ENCODE measurements at regions not wholly inside any gene's neighbourhood (a gene's known extent, or its start where the extent isn't known, plus 50 kb on each side); places are given as distances from the start of the nearest gene placed in this dataset.
A peak's percentile ranks its signal among the peaks of the same experiment; 100 is the strongest.

DNA sequence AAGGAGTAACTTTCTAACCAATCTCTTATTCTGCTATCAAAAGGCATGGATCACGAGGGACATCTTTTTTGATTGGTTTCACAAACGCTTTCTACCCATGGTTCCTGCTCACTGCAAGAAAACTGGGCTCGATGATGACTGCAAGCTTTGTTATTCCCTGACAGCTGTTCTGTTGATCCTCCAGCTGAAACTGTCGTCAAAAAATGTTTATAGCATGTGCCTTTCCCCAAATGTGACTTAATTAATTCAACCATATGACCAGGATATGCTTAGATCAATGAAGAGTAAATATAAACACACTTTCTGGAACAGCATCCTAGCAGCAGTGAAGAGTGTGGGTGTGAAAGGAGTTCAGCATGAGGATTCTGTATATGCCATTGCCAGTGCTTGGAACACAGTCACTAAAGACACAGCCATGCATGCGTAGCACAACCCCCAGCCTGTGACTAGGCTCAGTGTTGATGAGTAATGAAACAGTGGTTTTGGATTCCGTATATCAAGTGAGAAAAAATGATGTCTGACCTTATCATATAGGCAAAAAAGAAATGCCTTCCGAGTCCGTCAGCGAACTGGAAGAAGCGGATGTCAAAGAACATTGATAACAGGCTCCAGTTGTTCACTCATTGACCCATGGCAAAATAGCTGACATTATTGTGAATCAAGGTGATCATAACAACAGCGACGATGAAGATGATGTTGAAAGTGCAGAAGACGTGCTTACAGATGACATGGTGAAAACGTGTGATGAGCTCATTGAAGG, 347.4 kb downstream of the FGF9 start:
- no peak for DNase-seq

DNA sequence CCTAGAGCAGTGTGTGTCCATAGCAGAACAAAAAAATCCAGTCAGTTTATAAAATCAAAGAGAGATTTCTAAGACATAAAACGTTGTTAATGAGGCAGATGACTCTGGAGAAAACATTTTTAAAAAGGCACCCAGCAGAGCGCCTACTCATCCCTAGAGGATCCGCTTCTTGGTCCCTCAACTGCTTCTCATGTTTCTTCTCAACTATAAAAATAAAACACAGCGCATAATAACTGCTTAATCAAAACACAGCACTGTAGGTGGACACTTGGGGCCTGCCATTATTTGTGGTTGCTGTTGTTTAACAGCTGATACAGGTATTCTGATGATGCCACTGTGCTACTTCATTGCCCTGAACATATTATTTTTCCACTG, 347.9 kb downstream of the FGF9 start:
- DNase-seq: no peak

DNA sequence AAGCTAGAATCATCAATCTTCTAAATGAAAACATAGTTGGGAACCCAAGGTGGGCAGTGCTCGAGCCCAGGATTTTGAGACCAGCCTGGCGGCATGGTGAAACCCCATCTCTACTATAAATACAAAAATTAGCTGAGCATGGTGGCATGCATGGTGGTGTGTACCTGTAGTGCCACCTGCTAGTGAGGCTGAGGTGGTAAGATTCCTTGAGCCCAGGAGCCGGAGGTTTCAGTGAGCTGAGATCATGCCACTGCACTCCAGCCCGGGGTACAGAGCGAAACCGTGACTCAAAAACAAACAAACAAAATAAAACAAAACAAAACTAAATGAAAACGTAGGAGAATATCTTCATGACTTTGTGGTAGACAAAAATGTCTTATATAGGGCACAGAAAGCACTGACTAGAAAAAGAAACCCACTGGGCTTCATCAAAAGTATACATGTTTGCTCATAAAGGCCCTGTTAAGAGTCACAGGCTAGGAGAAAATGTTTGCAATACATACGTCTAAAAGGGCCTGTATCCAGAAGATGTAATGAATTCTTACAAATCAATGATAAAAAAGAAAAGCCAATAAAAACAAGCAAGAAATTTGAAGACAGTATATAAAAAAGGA, 353.6 kb downstream of the FGF9 start:
- no peak for DNase-seq

DNA sequence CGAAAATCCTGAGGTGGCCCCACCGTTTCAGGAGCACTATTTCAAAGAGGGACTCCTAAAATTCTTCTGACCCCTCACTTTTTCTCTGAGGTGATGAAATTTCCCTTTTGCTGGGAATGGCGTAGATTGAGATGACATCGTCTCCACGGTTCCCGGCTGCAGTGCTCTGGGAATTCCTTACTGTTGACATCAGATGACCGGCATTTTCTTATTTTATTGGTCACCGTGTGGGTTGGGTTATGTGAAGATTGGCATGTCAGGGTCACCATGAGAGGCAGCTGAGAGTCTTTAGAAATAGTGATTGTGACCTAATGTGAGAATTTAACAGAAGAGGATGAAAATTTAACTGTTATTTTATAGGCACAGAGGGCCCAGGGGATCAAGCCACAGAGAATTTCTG, 356.7 kb downstream of the FGF9 start:
- no peak for DNase-seq

DNA sequence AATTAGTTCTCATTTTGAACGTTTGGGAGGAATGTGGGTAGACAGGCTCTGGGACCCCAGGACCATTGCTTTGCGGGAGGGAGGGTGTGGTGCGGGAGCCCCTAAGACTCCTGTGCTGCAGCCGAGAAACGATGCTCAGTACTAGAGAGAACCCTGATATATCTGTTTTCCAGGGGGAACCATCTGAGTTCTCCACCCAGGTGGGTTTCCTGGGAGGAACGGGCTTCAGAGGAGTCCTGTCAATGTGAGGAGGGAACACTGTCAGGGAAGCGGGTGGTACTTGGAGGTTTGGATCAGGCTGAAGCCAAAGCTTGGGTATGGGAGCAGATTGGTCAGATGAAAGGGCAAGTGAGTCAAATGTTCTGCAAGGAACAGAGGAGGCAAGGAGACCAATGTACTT, 358.0 kb downstream of the FGF9 start:
- no peak for DNase-seq

DNA sequence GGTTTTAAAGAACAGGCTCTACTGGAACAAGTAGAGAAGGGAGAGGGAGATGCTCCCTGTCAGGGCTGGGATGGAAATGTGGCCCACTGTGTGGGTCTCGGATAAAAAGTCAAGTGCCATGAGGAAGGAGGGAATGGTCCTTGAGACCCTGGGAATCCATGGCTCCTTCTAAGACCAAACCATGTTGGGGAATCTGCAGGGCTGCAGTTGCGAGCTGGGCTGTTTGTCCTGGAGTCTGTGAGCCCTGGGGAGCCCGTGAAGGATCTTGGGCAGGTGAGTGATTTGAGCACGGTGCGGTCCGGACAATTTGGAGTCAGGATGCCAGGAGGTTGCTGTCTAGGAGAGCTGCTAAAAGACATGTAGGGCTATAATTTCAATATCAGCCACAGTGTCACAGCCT, 359.4 kb downstream of the FGF9 start:
- no peak for DNase-seq

DNA sequence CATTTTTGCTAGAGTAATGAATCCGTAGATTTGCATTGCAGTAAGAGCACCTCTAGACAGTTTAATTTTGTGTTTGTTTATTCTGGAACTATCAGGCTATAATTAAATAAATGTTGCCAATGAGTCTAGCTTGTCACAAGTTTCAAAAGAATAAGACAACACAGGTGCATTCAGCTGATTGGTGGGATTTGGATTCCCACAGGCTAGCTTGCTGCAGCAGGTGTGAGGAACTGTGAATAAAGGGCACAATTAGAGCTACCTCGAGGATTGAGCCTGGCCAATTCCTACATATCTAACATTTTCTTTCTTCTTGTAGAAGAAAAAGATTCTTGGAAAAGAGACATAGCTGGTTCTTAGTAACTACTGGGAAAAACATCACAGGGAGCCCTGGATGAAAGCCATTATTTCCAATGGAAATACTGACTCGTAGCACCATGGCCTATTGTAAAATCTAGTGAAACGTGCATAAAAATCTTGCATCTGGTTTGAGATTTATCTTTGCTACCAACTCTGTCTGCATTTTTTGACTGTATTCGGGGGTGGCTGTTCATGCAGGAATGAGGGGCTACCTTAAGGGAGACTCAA, 360.9 kb downstream of the FGF9 start:
- no peak for DNase-seq

DNA sequence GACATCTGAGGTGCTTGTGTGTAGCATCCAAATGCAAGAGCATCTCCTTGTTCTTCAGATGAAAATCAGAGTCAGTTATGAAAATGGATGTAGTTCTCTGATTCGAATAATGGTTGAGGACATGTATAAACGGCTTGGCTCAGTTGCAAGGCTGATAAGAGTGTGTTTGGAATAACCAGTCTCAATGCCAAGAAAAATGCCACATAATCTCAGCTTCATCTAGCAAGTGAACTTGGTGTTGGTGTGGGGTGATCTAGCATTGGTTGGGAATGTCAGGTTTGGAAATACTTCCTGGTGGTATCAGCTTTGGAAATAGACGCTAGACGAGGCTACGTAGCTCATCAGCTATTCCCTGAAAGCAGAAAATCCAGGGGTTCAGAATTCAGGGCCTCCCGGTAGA, 362.0 kb downstream of the FGF9 start:
- DNase-seq: no peak

DNA sequence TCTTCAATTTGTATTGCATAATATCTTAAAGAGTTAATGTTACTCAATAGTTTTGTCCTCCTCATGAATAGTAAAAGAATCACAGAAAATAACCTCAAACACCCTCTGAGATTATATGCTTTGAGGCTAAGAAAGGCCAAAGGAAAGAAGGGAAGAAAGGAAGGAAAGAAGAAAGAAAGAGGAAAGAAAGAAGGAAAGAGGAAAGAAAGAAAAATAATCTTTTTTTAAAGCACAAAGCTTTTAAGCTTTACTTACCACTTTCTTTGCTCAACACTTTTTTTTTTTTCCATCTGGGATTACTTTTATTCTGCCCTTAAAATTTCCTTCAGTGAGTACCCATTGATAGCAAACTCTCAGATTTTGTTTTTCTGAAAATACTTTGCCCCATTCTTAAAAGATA, 369.1 kb downstream of the FGF9 start:
- DNase-seq: no peak

DNA sequence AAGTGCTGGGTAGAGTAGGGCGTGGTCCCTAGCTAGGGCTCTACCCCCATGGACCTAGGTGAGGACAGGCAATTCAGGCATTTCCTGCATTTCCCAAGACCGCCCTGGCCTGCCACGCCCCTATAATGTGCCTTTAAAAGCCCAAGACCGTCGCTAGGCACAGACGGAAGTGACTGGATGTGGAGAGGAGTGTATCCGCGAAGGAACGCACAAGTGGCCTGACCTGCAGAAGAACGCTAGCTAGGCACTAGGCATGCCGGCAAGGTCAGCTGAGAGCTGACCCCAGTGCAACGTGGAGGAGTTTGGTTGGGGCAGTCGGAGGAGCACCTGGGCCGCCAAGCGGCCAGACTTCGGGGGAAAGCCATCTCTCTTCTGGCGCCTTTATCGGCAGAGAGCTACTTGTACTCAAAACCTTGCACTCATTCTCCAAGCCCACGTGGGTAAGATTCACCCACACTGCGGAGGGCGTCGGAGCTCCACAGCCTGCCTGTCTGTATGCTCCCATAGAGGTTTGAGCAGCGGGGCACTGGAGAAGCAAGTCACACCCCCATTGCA, 370.0 kb downstream of the FGF9 start:
- no peak for DNase-seq

DNA sequence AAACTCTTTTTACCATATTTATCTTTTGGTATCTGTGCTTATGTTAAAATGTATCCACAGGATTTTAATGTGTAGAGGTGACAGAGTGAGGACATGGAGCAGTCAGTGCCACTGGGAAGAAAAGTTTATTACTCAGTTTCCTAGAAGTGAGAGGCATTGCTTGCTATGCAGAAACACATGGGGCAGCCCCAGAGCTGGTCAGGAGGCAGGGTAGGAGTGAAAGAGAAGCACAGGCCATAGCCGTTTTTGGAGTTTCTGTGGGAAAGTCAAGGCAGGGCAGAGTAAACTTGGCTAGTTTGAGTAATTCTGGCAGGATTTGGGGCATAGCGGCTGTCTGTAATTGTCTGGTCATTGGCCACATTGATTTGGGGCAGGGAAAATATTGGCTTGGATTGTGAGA, 370.9 kb downstream of the FGF9 start:
- no peak for DNase-seq

DNA sequence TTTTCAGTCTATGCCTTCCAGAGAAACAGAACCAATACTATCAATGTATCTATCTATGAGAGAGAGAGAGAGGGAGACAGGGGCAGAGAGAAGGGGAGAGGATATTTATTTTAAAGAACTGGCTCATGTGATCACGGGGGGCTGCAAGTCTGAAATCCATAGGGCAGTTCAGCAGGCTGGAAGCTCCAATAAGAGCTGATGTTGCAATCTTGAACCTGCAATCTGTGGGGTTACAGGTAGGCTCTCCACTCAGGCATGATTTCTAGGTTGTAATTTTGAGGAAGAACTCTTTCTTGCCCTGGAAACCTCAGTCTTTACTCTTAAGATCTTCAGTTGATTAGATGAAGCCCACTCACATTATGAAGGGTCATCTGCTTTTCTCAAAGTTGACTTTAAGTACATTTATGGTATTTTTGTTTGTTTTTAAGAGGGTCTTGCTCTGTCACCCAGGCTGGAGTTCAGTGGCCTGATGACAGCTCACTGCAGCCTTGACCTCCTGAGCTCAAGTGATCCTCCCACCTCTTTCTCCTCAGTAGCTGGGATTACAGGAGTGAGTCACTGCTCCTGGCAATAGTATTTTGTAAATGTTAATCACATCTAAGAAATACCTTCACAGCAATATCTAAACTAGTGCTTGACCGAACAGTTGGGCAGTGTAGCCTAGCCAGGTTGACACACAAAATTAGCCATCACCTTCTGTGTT, 376.4 kb downstream of the FGF9 start:
- DNase-seq: no peak

DNA sequence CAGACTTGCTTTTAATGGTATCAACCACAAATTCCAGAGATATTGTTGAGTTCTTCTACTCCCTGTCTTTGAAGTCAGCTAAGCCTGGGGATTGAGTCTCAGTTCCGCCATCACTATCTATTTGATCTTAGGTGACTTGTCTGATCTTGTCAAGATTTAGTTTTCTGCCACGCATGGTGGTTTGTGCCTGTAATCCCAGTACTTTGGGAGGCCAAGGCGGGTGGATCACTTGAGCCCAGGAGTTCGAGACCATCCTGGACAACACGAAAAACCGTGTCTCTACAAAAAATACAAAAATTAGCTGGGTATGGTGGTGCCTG, 376.9 kb downstream of the FGF9 start:
- no peak for DNase-seq

DNA sequence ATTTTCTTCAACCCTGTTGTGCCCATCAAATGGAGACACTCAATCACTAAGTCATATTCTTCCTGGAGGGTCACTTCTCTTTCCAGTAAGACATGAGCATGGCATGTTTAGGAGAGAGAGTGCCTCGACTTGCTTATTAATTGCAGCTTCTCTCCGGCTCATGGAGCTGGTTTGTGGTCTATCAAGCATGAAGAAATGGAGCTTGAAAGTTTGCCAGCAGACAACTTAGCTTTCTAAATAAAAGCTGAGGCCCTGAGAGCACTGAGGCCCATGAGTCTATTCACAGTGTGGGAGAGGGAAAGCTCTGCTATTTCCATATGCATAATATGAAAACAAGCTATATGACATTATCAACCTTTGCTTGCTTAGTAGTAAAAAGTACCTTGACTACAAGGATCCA, 378.5 kb downstream of the FGF9 start:
- peak; percentile 29 to 46 for DNase-seq

DNA sequence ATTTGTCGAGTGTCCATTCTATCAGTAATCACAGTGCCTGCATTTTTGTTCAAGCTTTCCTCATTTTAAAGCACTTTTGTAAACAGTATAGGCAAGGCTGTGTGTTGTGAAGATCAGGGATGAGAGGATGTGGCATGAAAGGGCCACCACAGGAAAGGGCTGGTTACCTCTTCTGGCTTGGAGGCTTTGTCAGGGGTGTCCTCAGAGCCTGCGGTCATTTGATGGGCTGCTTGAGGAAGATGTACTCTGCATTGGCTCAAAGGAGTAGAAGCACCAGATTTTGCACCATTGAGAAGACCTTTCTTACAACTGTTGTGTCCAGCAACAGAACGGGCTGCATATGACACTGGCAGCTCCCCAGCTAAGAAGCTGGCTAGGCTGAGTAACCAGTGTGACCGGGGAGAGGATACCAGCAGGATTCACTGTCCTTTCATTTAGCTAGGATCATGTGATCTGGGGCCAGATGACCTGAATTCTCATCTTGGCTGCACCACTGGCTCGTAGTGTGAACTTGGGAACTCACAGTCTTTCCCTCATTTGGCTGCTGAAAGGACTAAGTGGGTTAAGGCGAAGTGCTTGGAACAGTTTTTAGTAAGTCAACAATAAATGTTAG, 380.2 kb downstream of the FGF9 start:
- no peak for DNase-seq

DNA sequence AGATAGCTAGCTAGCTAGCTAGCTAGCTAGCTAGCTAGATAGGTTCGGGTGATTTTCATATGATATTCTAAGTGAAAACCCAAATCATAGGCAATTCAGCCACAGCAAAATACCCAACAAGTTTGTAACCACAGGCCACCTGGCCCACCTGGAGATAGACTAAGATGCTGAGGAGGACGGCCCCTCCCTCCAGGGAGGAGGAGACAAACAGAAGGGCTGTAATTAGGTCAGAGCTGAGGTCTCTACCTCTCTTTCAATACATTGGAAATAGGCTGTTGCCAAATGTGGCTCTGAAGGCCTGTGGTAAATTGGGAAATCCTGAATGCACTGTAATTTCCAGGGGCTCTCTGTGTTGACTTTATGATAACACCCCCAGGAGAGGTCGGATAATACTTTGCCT, 382.2 kb downstream of the FGF9 start:
- DNase-seq: no peak

DNA sequence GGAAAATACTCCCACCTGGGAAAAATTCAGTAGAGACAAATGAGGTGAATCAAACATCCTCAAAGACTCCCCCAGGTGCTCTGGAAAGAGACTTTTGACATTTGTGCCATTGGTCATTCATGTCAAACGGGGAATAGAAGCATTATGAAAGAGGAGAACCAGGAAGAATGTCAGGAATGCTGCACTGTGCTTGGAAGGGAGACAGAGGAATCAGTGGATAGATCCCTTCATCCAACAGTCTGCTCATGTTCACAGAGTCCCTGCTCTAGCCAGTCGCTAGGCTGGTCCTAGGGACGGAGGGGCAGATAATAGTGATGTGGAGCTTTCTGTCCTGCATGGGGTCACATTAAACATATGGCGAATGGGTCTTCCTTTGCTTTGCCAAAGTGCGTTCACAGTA, 384.4 kb downstream of the FGF9 start:
- DNase-seq: no peak

DNA sequence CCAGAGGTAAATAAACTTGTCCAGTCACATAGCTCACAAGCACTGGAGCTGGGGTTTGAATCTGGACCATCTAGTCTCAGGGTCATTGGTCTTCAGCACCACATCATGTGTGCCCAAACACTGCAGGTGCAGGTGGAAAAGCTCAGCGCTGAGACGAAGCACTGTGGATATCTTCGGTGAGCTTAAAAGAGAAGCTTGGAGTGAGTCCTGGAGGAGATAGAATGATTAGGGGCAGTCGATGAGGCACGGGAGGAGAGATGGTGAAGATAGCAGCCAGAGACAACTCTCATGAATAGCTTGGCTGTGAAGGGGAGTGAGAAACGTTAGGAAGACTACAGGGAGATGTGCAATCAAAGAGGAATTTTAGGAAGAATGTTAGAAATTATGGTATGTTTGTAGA, 389.3 kb downstream of the FGF9 start:
- no peak for DNase-seq

DNA sequence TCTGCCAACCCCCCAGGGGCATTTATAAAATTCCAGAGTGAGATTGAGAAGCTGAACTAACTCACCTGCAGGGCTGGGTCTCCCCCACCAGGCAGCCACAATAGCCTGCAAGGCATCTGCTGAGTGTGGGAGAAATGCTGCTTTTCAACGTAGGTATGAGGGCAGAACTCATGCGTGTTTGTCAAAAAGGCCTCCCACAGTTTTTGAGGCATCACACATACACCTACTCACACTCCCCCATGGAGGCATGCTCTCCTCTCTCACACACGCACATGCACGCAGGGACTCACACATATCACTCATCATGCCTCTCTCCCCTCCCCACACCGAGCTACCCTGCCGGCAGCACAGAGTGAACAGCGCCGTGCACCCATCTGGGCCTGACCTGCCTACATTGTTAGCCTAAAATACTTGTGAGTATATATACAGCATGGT, 390.5 kb downstream of the FGF9 start:
- no peak for DNase-seq

DNA sequence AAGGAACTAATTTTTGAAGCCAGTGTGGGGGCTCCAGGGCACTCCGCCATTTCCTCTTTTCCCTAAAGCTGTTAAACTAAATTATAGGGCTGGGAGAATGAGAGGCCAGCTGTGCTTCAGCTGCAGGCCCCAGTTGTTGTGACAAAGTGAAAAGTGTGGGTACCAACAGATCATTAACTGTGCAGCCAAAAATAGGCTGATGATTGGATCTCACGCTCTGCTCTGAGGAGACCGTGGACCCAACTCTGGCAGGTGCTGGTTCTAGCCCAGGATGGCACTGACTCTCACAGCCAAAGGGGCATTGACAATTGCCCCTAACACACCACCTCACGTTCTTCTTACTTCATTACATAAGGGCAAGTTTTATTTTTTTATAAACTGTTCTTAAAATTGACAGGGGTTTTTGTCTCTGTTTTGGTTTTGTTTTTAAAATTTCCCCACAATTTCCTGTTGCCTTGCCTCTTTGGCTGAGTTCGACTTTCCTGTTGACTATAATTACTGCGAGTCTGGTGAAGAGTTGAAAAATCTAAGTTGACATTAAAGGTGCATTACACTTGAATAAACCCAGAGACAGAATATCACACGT, 391.0 kb downstream of the FGF9 start:
- no peak for DNase-seq

DNA sequence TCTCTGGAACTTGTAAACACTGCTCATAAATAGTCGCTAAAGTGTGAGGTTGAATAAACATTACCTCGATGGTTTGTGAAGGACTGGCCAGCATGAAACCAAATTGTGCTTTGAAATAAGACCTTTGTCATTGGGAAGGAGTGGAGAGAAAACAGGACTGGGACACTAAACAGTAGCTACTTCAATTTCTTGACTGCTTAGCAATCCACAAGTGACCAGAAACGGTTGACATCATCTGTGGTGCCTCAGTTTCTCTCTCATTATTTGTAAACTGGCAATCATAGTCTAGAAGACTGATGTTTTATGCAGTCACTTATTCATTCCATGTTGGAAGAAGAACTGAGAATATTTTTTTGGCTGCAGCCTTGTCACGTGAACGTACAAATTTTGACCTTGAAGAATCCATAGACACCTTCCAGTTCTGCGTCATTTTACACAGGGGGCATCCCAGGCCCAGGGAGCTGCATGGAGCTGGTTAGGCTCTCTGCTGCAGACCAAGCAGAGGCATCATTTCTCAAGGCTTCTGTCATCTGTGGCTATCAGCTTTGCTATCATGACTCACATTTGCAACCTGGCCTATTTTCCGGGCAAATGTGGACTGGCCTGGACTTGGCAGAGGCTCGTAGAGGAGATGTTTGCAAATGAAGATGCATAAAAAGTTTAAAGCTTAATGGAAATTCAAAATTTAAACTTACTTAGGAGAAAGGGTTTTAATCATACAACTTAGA, 391.8 kb downstream of the FGF9 start:
- DNase-seq: no peak

DNA sequence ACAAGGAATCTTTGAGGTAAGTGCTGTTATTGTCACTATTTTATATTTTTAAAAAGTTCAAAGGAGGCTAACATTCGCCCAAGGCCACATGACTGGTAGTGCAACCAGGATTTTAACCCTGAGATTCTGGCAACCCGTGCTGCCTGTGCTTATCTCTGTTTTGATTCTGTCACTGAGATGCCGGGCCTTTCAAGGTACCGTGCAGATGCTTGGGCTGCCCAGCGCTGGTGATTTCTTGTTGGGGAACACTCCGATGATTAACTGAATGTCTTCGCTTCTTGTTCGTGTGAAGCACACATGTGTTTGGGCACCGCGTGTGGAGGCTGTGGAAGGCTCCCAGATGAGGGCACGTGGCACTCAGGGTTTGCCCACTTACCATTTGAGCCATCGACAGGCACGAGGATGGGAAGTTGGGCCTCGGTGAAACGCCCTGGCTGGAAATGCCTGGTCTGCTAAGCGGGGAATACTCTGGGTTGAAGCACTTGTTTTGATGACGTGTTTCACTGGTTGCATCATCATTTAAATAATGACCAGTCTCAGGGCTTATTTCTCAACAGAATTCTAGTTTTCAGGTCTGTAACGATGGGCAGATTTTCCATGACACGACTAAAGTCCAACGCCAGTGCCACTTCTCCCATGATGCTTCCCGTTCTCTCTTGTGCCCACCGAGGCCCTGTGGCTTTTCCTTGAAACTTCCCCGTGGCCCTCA, 392.7 kb downstream of the FGF9 start:
- DNase-seq: no peak
